HG02678 (cell line): ENCODE measurements at regions not wholly inside any gene's neighbourhood (a gene's known extent, or its start where the extent isn't known, plus 50 kb on each side); places are given as distances from the start of the nearest gene placed in this dataset.

Experiments used
- ATAC-seq: cut with Tn5 transposase; IDR thresholded peaks from one replicate; pipeline ENCODE4 v1.9.1; 2021; ENCODE audit warnings: mild to moderate bottlenecking, moderate library complexity; ENCODE audit not compliant: unreplicated experiment

DNA sequence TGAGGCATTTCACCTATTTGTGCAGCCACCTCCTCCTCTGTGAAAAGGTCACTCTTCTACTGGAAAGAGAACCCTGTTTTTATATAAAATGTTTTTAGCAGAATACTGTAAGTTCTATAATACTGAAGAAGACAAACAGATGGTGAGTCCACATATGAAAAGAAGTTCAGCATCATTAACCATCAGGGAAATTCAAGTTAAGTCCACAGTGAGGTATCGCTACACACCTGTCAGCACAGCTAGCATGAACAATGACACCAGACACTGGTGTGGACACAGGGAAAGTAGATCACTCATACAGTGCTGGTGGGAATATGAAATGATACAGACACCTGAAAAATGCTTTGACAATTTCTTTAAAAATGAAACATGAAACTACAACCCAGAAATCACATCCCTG lies 133.0 kb downstream of the MAD2L1 start:
- no peak for ATAC-seq

- no peak for ATAC-seq
Observed at GRCh38 chr4:119932277-119932676, 134.4 kb downstream of the MAD2L1 start.

GRCh38 chr4:119930546-119930945 lies 136.1 kb downstream of the MAD2L1 start:
- ATAC-seq, result no peak

DNA sequence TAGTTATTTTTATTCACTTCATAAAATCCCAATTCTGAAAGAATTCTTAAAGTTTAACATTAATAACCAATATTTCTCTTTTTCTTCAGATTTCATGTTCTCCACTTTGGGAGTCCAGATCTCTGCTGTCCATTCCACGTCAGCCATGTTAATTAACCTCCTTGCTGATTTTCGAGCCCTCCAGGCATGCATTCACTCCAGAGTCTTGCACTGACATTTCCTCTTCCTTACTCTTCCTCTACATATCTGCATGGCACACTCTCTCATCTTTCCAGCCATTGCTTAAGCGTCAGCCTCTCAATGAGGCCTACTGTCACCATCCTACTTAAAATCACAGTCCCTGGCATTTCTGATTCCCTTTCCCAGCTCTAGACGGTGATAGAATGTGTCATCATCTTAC lies 144.8 kb downstream of the MAD2L1 start:
- ATAC-seq, result no peak

GRCh38 chr4:119906277-119906676 lies 160.4 kb downstream of the MAD2L1 start:
- ATAC-seq, result no peak

DNA sequence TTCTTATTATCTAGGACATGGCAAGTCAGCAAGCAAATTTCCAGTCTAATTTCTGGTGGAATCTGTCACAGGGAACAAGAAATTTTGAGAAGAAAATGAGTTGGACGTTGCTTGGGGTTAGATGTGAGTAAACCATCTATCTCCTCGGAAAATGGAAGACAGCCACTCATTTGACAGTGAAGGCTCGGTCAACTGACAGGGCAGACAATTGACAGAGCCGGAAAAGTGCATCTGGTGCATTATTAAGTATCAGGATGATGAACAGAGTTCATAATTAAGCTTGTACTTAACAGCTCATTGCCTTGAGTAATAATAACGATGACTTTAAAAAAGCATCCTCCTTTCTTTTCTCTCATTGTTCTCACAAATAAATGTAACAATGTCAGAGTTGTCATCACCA lies 168.4 kb downstream of the MAD2L1 start:
- no peak for ATAC-seq

DNA sequence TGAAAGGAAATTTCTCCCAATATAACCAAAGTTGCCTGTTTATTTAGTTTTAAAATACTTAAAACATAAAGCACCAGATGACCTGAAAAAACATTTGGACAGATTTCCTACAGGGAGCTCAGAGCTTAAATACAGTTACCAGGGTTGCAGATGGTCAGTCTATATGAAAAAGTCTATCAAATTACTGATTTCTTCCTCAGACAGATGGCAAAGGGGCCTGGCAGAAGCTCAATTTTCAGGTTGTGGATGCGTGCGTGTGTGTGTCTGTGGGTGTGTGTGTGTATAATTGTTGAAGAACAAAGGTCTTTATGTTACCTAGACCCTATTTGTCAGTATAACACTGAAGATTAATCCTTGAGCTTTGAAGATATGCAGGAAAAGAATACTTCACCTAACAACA lies 169.4 kb downstream of the MAD2L1 start:
- ATAC-seq, result no peak

GRCh38 chr4:119894650-119895208 lies 171.9 kb downstream of the MAD2L1 start:
- no peak for ATAC-seq

DNA sequence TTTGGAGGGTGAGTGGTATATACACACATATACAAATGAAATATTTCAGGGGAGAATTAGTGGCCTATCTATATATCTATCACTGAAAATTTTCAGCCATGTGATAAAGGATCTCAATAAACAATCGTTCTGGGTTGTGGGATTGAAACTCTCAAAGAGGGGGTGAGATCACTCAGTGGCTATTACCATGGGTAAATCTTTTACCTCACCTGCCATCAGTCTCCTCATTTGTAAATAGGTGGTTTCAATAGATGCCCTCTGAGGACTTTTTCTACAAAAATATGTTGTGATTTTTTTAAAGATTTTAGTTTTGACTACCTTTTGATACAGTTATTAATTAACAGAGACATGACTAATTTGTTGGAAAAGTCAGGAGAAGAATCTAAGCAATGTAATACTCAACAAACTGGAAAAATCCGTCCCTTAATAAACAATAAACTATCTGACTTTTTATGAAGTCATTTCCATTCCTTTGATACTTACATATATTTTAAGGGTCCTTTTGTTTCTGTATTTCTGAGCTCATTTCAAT lies 192.8 kb downstream of the MAD2L1 start:
- ATAC-seq, result no peak

DNA sequence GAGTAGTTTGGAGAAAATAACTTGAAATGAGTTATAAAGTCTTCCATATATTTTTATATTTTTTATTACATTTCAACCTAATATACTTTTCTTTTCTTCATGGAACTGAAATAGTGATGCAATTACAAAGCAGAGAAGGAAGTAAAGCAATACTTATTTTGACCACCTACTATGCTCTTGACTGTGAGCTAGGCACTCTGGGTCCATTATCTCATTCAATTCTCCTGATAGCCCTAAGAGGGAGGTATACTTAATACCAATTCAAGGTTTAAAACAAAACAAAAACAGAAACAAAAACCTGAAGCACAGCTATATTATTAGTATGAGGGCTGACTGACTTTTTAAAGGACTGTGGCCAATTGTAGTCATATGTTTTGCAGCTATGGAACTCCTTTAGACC lies 193.5 kb downstream of the MAD2L1 start:
- ATAC-seq, result no peak

- ATAC-seq, result no peak
Observed at GRCh38 chr4:119872371-119873016, 194.2 kb downstream of the MAD2L1 start.

- no peak for ATAC-seq
Observed at GRCh38 chr4:119870856-119871255, 195.8 kb downstream of the MAD2L1 start.

- ATAC-seq, result no peak
Observed at GRCh38 chr4:119865789-119866188, 200.9 kb downstream of the MAD2L1 start.

GRCh38 chr4:119865389-119865788 lies 201.3 kb downstream of the MAD2L1 start:
- ATAC-seq, result no peak

DNA sequence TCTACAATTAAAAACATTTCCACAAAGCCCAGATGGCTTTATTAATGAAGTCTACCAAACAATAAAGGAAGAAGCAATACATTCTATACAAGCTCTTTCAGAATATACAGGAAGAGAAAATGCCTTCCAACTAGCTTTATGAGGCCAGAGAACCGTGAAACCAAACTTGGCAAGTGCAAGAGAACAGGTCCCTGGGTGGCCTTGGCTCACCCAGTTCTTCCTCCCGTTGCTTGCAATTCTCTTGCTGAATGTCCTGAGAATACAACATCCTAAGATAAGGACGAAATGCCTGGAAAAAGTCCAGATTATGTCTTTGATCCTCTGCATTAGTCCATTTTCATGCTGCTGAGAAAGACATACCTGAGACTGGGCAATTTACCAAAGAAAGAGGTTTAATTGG lies 204.9 kb downstream of the MAD2L1 start:
- ATAC-seq, result no peak

GRCh38 chr4:119858176-119858575 lies 208.5 kb downstream of the MAD2L1 start:
- ATAC-seq, result no peak

DNA sequence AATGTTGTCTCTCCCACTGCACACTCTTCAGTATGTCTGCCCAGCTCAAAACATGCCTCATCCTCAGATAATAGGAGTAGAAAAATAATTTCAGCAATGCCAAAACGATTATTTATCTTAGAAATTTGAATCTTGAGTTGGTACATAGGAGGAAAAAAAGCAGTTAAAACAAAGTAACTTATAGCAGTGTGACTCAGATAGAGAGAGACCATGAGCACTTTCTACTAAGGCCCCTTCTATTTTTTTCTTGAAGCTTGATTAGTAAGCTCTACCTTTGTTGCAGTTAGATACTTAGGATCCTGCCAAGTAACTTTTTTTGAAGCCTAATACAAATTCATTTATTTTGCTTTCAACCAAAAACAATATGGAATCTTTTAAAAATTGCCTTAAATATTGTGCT lies 212.3 kb downstream of the MAD2L1 start:
- no peak for ATAC-seq

- no peak for ATAC-seq
Observed at GRCh38 chr4:119851649-119852048, 215.0 kb downstream of the MAD2L1 start.

GRCh38 chr4:119841361-119841760 lies 212.8 kb upstream of the PDE5A start:
- no peak for ATAC-seq

GRCh38 chr4:119835613-119835910 lies 207.0 kb upstream of the PDE5A start:
- no peak for ATAC-seq

GRCh38 chr4:119834906-119835612 lies 206.5 kb upstream of the PDE5A start:
- no peak for ATAC-seq

- ATAC-seq, result no peak
Observed at GRCh38 chr4:119833611-119834010, 205.0 kb upstream of the PDE5A start.
